ENCODE measurements at regions not wholly inside any gene's neighbourhood (a gene's known extent, or its start where the extent isn't known, plus 50 kb on each side); places are given as distances from the start of the nearest gene placed in this dataset.

GRCh38 chr15:67992411-67992810 is 61.7 kb upstream of the PIAS1 start:
- no peak for DNase-seq

- no peak for DNase-seq
These were observed 61.3 kb upstream of the PIAS1 start for GRCh38 chr15:67992834-67993233.

- DNase-seq: no peak
These were observed 56.1 kb upstream of the PIAS1 start for GRCh38 chr15:67997996-67998395.

DNA sequence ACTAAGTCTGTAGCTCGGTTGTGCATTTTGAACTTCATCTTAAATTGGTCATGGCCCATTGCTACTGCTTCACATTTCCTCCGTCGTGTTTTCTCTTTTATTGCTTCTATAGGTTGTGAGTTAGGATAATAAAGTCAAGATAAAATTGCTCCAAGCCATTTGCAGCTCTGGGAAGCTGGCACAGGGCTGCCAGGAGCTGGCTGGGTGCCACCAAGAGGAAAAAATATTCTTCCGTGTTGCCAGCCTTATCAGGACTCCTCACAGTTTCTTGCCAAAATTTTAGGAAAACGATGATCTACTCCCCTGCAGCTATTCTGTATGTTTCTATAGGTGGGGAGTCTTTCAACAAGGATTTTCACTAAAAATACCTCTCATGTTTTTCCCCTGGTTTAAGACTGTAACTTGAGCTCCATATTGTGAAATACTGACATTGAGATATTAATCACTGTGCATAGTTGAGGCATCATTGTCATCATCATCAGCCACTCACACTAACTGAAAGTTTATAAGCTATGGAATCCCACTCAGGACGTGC is 55.4 kb upstream of the PIAS1 start:
- no peak for DNase-seq

GRCh38 chr15:67999320-68000100 is 54.6 kb upstream of the PIAS1 start:
- DNase-seq: no peak

- DNase-seq: no peak
These were observed 53.4 kb upstream of the PIAS1 start for GRCh38 chr15:68000754-68001153.

- no peak for DNase-seq
These were observed 52.3 kb upstream of the PIAS1 start for GRCh38 chr15:68001811-68002210.

DNA sequence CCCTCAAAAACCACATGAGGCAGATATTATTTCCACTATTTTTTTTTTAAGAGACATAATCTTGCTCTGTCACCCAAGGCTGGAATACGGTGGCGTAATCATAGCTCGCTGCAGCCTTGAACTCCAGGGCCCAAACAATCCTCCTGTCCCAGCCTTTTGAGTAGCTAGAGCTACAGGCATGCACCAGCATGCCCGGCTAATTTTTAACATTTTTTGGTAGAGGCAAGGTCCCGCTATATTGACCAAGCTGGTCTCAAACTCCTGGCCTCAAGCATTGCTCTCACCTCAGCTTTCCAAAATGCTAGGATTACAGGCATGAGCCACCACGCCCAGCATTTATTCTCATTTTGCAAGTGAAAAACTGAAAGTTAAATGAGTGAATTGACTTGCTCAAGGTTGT is 50.8 kb upstream of the PIAS1 start:
- no peak for DNase-seq
